T-helper 17 cell (primary cell): ENCODE measurements at regions not wholly inside any gene's neighbourhood (a gene's known extent, or its start where the extent isn't known, plus 50 kb on each side); places are given as distances from the start of the nearest gene placed in this dataset.

Experiments
- ATAC-seq: fragments of 150-1000 bp; cut with Tn5 transposase; 2 replicates; pipeline ENCODE4 v1.10.0; 2021; ENCODE audit warnings: mild to moderate bottlenecking, moderate library complexity
- DNase-seq, 3 donors: peaks; one replicate each; pipeline versions ENCODE4 v3.0.0 to v3.0.0-alpha.2; 2020 to 2021
- H3K9me3 ChIP-seq: one replicate; pipeline ENCODE4 v1.7.0; 2013; ENCODE audit warnings: low read length, mild to moderate bottlenecking; ENCODE audit not compliant: control insufficient read depth, poor library complexity, severe bottlenecking
- H3K27ac Mint-ChIP-seq: one replicate; pipeline ENCODE4 v1.8.0; 2022; ENCODE audit warnings: mild to moderate bottlenecking, moderate library complexity, mixed read lengths
- H3K27me3 Mint-ChIP-seq: one replicate; pipeline ENCODE4 v1.8.0; 2022; ENCODE audit warnings: mixed read lengths
- H3K36me3 Mint-ChIP-seq: one replicate; pipeline ENCODE4 v1.8.0; 2022; ENCODE audit warnings: low read depth, mixed read lengths
- H3K4me1 Mint-ChIP-seq: one replicate; pipeline ENCODE4 v1.8.0; 2022; ENCODE audit warnings: mild to moderate bottlenecking, mixed read lengths
- H3K4me3 Mint-ChIP-seq: one replicate; pipeline ENCODE4 v1.8.0; 2022; ENCODE audit warnings: mild to moderate bottlenecking, moderate library complexity, mixed read lengths

GRCh38 chr13:111595276-111595675, 274.8 kb downstream of the TEX29 start:
- H3K27me3 Mint-ChIP-seq: peaks cover 29% of the 10 kb centered on the region
- no peak overlapping the region for H3K4me3 Mint-ChIP-seq
- H3K36me3 Mint-ChIP-seq: peaks cover 2% of the 10 kb centered on the region
- no peak overlapping the region for H3K27ac Mint-ChIP-seq
- H3K9me3 ChIP-seq: no peaks in the 10 kb centered on the region
- DNase-seq (no peak), ATAC-seq (no peak)
- H3K4me1 Mint-ChIP-seq: no peaks in the 10 kb centered on the region

GRCh38 chr13:111595791-111596190, 275.3 kb downstream of the TEX29 start:
- no peaks in the 10 kb centered on the region for H3K9me3 ChIP-seq
- H3K4me3 Mint-ChIP-seq: no peak overlapping the region
- no peak overlapping the region for H3K27ac Mint-ChIP-seq
- H3K36me3 Mint-ChIP-seq: peaks cover 2% of the 10 kb centered on the region
- DNase-seq (no peak), ATAC-seq (no peak)
- H3K4me1 Mint-ChIP-seq: no peaks in the 10 kb centered on the region
- peaks cover 33% of the 10 kb centered on the region for H3K27me3 Mint-ChIP-seq

GRCh38 chr13:111597191-111597611, 276.8 kb downstream of the TEX29 start:
- H3K9me3 ChIP-seq: no peaks in the 10 kb centered on the region
- ATAC-seq (no peak), DNase-seq (no peak)
- Mint-ChIP-seq H3K4me1 (no peaks in the 10 kb centered on the region), H3K36me3 (peaks cover 2% of the 10 kb centered on the region), H3K4me3 (no peak overlapping the region), H3K27ac (no peak overlapping the region), H3K27me3 (peaks cover 33% of the 10 kb centered on the region)

GRCh38 chr13:111597618-111598017, 277.2 kb downstream of the TEX29 start:
- Mint-ChIP-seq H3K27ac (no peak overlapping the region), H3K4me1 (no peaks in the 10 kb centered on the region), H3K27me3 (peaks cover 33% of the 10 kb centered on the region), H3K4me3 (no peak overlapping the region), H3K36me3 (peaks cover 2% of the 10 kb centered on the region)
- no peak for ATAC-seq
- H3K9me3 ChIP-seq: no peaks in the 10 kb centered on the region
- no peak for DNase-seq

GRCh38 chr13:111598747-111599146, 278.3 kb downstream of the TEX29 start:
- no peak for ATAC-seq

GRCh38 chr13:111599791-111600190, 279.3 kb downstream of the TEX29 start:
- H3K27ac Mint-ChIP-seq: no peak overlapping the region
- H3K27me3 Mint-ChIP-seq: peaks cover 33% of the 10 kb centered on the region
- H3K4me1 Mint-ChIP-seq: no peaks in the 10 kb centered on the region
- no peaks in the 10 kb centered on the region for H3K9me3 ChIP-seq
- H3K4me3 Mint-ChIP-seq: no peak overlapping the region
- ATAC-seq (no peak), DNase-seq (no peak)
- peaks cover 2% of the 10 kb centered on the region for H3K36me3 Mint-ChIP-seq

More at GRCh38 chr13:111598747-111599146, 278.3 kb downstream of the TEX29 start:
- no peaks in the 10 kb centered on the region for H3K9me3 ChIP-seq
- H3K36me3 Mint-ChIP-seq: peaks cover 2% of the 10 kb centered on the region
- H3K4me1 Mint-ChIP-seq: no peaks in the 10 kb centered on the region
- H3K27me3 Mint-ChIP-seq: peaks cover 33% of the 10 kb centered on the region
- no peak overlapping the region for H3K4me3 Mint-ChIP-seq
- no peak for DNase-seq
- H3K27ac Mint-ChIP-seq: no peak overlapping the region

- Mint-ChIP-seq H3K36me3 (peaks cover 2% of the 10 kb centered on the region), H3K27ac (no peak overlapping the region), H3K27me3 (peaks cover 29% of the 10 kb centered on the region), H3K4me3 (no peak overlapping the region), H3K4me1 (no peaks in the 10 kb centered on the region)
- no peak for DNase-seq
- no peaks in the 10 kb centered on the region for H3K9me3 ChIP-seq
- no peak for ATAC-seq
These were observed 282.4 kb downstream of the TEX29 start for GRCh38 chr13:111602874-111603273.

GRCh38 chr13:111604097-111604496, 283.7 kb downstream of the TEX29 start:
- no peaks in the 10 kb centered on the region for H3K9me3 ChIP-seq
- ATAC-seq: no peak
- H3K36me3 Mint-ChIP-seq: peaks cover 2% of the 10 kb centered on the region
- H3K27ac Mint-ChIP-seq: no peak overlapping the region
- peaks cover 22% of the 10 kb centered on the region for H3K27me3 Mint-ChIP-seq
- no peak for DNase-seq
- H3K4me3 Mint-ChIP-seq: no peak overlapping the region
- H3K4me1 Mint-ChIP-seq: no peaks in the 10 kb centered on the region

- Mint-ChIP-seq H3K27ac (no peak overlapping the region), H3K4me3 (no peak overlapping the region), H3K36me3 (no peaks in the 10 kb centered on the region), H3K27me3 (peaks cover 14% of the 10 kb centered on the region), H3K4me1 (no peaks in the 10 kb centered on the region)
- no peaks in the 10 kb centered on the region for H3K9me3 ChIP-seq
- ATAC-seq (no peak), DNase-seq (no peak)
These were observed 288.1 kb downstream of the TEX29 start for GRCh38 chr13:111608556-111608955.

DNA sequence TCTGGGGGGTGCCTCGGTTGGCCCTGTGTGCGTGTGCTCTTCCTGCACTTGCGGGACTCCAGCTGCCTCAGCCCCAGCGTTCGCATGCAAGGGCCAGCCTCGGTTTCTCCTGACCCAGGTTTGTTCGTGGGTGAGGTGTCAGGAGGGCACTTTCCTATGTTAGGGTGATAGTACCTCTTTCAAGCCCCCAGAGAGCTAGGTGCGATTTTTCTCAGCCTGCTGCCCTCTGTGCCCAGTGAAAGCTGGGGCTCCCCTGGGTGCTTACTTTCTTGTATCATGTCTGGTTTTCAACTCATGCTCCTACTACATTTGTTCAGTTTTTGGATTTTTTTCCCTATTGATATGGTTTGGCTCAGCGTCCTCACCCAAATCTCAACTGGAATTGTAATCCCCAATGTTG, 289.2 kb downstream of the TEX29 start:
- no peaks in the 10 kb centered on the region for H3K36me3 Mint-ChIP-seq
- H3K4me1 Mint-ChIP-seq: no peaks in the 10 kb centered on the region
- no peak overlapping the region for H3K4me3 Mint-ChIP-seq
- no peak overlapping the region for H3K27ac Mint-ChIP-seq
- DNase-seq (no peak), ATAC-seq (no peak)
- H3K27me3 Mint-ChIP-seq: peaks cover 14% of the 10 kb centered on the region
- H3K9me3 ChIP-seq: no peaks in the 10 kb centered on the region

GRCh38 chr13:111610081-111610480, 289.6 kb downstream of the TEX29 start:
- H3K36me3 Mint-ChIP-seq: no peaks in the 10 kb centered on the region
- H3K4me3 Mint-ChIP-seq: no peak overlapping the region
- H3K9me3 ChIP-seq: no peaks in the 10 kb centered on the region
- no peaks in the 10 kb centered on the region for H3K4me1 Mint-ChIP-seq
- DNase-seq: no peak
- ATAC-seq: no peak
- peaks cover 14% of the 10 kb centered on the region for H3K27me3 Mint-ChIP-seq
- H3K27ac Mint-ChIP-seq: no peak overlapping the region

DNA sequence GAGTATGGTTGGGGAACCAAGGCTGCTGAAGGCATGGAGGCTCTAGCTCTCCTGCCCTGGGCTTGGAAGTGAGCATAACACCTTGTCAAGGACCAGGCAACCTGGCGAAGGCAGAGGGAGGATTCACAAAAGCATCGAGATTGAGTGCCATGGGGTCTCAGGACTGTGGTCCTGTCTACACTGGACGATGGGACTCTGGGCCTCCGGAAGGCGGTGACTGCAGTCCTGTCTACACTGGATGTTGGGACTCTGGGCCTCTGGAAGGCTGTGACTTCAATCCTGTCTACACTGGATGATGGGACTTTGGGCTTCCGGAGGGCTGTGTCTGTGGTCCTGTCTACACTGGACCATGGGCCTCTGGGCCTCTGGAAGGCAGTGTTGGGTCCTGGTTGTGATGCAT, 290.4 kb downstream of the TEX29 start:
- ATAC-seq (no peak), DNase-seq (no peak)
- peaks cover 14% of the 10 kb centered on the region for H3K27me3 Mint-ChIP-seq
- no peak overlapping the region for H3K4me3 Mint-ChIP-seq
- no peaks in the 10 kb centered on the region for H3K36me3 Mint-ChIP-seq
- H3K9me3 ChIP-seq: no peaks in the 10 kb centered on the region
- H3K27ac Mint-ChIP-seq: no peak overlapping the region
- no peaks in the 10 kb centered on the region for H3K4me1 Mint-ChIP-seq

DNA sequence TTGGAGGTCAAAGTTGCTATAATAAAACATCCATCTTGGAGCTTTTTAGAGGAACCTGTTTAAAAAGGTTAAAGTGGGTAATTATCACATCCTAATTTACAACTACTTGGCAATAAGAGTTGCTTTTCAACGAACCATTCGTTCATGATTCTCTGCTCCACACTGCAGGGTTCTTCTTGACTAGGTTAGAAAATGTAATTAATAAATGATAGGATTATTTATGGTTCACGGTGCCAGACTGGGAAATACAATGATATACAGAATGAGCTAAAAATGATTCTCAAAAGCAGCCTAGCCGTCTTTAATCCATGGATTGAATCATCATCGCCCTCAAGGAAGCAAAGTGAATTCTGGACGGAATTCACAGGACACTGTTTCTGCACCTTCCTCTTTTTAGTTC, 291.2 kb downstream of the TEX29 start:
- H3K27me3 Mint-ChIP-seq: peaks cover 14% of the 10 kb centered on the region
- ATAC-seq: no peak
- no peaks in the 10 kb centered on the region for H3K9me3 ChIP-seq
- no peaks in the 10 kb centered on the region for H3K36me3 Mint-ChIP-seq
- no peak for DNase-seq
- H3K4me3 Mint-ChIP-seq: no peak overlapping the region
- no peak overlapping the region for H3K27ac Mint-ChIP-seq
- no peaks in the 10 kb centered on the region for H3K4me1 Mint-ChIP-seq

DNA sequence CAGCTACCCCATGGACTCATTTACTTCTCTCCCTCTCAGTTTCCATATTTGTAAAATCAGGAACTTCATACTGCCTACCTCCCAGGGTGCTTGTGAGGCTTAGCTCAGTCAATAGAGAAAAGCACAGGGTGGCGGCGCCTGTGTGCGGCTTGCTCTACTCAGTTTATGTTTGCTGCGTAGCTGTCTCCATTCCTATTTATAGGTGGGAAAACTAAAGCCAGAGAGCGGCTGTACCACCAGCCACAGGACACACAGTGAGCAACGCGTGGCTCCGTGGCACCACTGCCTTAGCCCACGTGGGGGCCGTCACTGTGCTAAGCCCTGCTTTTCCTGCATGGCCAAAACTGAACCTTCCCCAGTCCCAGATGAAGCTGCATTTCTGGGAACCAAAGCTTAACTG, 292.4 kb downstream of the TEX29 start:
- H3K36me3 Mint-ChIP-seq: no peaks in the 10 kb centered on the region
- H3K27me3 Mint-ChIP-seq: peaks cover 18% of the 10 kb centered on the region
- H3K4me1 Mint-ChIP-seq: no peaks in the 10 kb centered on the region
- DNase-seq (no peak), ATAC-seq (no peak)
- no peaks in the 10 kb centered on the region for H3K9me3 ChIP-seq
- no peak overlapping the region for H3K27ac Mint-ChIP-seq
- H3K4me3 Mint-ChIP-seq: no peak overlapping the region

- no peak for DNase-seq
- Mint-ChIP-seq H3K27me3 (peaks cover 17% of the 10 kb centered on the region), H3K36me3 (no peaks in the 10 kb centered on the region), H3K4me3 (no peak overlapping the region), H3K27ac (no peak overlapping the region), H3K4me1 (peaks cover 2% of the 10 kb centered on the region)
- ATAC-seq: no peak
- H3K9me3 ChIP-seq: no peaks in the 10 kb centered on the region
These were observed 293.6 kb downstream of the TEX29 start for GRCh38 chr13:111614009-111614408.
